ENCODE measurements at regions not wholly inside any gene's neighbourhood (a gene's known extent, or its start where the extent isn't known, plus 50 kb on each side); places are given as distances from the start of the nearest gene placed in this dataset.
"Not testable (repeated sequence)": the region's sequence is repeated elsewhere in the genome, so short reads cannot be mapped to it uniquely, and the experiment has no call there.

DNA sequence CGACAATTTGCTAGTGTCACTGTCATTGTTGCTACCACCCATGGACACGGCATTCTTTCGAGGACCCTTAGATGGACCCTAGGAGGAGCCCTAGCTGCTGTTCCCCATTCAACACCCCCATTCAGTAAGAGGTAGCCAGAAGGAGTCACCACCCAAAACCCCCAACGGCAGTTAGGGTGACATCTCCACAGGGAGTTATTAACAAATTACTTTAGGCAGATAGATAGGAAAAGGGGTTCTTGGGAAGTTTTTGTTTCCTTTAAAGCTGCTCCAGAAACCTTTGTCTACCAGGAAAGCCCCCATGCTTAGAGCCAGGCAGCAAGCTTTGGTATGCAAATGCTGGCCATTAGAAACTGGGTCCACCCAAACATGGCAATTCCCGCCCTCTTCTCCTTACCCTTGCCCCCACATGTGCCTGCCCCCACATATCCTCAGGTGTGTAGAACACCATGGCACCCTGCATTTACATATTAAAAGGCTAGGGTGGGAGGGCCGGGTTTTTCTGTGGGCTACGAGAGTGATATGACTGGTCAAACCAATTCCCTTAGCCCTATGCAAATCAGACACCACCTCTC lies 190.9 kb downstream of the SLITRK6 start:
- DNase-seq (ENCODE audit: low read depth, low spot score): no peak

DNA sequence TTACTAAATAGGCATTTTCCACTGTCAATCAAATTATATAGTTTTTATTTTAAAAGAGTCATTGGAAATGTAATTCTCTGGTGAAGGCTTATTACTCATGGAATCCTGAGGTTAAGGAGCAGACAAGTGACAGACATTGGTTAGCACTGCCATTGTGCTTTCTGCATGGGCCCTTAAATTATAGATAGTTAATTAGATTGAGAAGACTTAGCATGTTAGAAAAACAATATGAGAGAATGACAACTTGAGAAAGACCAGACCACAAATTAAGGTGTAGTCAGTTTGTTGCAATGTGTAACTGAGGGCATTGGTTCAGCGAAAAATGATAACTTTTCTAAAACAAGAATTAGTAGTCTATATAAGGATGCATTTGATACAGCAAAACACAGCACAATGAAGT lies 195.5 kb downstream of the SLITRK6 start:
- DNase-seq (ENCODE audit: low read depth, low spot score): no peak

GRCh38 chr13:85601526-85601925 lies 197.7 kb downstream of the SLITRK6 start:
- DNase-seq (ENCODE audit: low read depth, low spot score): no peak

GRCh38 chr13:85597790-85598500 lies 201.3 kb downstream of the SLITRK6 start:
- no peak for DNase-seq (ENCODE audit: low read depth, low spot score)

DNA sequence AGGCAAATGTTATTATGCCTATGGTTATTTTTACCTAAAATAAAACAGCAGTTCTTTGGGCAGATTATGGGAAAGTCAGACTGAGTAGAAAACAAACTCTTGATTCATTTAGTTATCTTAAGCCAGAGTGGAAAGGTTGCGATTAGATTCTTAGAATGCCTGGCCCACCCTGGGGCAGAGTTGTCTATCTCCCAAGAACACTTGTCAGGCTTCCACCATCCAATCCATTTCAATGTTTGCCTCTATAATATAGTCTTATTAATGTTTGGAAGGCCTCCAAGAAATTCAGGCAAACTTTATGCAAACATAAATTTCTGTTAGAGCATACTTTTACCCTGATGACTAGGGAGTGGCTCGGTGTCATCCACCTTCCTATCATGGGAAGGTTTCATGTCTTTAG lies 207.0 kb downstream of the SLITRK6 start:
- no peak for DNase-seq (ENCODE audit: low read depth, low spot score)

DNA sequence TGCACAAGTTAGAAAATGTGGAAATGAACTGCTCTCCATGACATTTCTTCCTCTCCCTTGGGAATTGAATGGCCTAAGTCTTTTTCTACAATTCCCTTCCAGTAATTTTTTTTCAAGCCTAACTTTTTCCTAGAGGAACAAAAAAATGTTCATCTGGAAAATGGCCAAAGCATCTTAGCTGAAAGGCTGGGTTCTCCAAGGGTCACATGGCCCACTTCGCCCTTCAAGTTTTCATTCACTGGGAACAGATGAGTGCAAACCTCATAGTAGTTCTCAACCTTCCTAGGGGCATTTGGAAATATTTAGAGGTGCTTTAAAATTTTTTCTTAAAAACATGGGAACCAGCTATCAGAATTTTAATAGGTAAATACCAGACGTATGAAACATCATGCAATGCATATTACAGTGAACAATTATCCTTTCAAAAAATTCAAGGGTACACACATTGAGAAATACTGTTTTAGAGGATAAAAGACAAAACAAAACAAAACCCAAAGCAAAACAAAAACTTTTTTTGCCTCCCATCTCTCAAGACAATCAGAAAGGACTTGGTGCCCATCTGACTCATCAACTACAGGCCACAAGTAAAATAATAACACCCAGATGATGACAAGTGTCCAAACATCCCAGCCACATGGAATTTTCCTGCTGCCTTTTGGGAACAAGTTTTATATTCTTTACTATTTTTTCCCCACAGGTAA lies 208.8 kb downstream of the SLITRK6 start:
- no peak for DNase-seq (ENCODE audit: low read depth, low spot score)

DNA sequence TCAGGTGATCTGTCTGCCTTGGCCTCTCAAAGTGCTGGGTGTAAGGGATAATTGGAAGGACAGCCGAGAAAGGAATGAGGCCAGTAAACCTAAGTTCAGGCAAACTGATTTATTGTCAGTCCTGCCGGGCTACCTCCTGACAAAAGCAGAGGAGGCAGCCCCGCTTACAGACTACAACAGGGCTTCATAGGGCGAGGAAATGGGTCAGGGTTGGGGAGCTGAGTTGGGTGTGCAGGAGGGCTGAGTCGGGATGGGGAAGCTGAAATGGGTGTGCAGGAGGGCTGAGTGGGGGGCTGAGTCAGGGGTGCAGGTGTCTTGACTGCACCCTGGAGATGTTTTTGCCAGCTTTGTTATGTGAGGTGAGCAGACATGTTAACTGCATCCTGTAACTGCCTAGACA lies 210.2 kb downstream of the SLITRK6 start:
- no peak for DNase-seq (ENCODE audit: low read depth, low spot score)

- DNase-seq (ENCODE audit: low read depth, low spot score): no peak
Measured at GRCh38 chr13:85588359-85588758, 210.9 kb downstream of the SLITRK6 start.

DNA sequence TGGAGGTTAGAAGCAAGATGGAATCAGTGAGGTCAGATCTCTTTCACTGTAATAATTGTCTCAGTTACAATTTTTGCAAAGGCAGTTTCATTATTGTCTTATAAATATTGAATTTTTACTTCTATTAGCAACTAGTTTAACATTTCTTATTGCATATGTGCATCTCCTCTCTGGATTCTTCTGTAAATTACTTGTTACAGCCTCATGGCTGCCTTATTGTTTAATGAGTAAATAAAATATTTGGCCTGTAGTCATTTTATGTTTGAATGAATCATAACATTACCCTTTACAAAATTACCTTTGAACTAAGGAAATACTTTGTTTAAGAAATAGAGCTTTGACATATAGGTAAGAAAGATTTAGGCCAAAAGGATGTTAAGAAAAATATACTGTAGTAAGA lies 212.4 kb downstream of the SLITRK6 start:
- no peak for DNase-seq (ENCODE audit: low read depth, low spot score)

GRCh38 chr13:85586422-85586831 lies 212.8 kb downstream of the SLITRK6 start:
- DNase-seq (ENCODE audit: low read depth, low spot score): no peak

DNA sequence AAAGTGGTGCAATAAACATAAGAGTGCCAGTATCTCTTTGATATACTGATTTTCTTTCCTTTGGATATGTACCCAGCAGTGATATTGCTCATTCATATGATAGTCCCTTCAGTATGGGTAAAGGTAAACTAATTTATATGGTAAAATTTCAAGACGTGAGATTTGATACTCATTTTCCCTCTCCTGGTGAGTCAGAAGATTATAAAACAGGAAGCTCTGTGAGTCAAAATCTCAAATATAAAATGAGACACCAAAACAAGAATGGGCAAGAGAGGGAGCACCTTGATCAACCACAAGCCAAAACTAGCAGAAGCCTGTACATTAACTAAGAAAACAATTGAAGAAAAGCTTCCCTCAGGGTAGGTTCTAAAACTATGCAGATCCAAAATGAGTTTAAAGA lies 216.3 kb downstream of the SLITRK6 start:
- no peak for DNase-seq (ENCODE audit: low read depth, low spot score)

DNA sequence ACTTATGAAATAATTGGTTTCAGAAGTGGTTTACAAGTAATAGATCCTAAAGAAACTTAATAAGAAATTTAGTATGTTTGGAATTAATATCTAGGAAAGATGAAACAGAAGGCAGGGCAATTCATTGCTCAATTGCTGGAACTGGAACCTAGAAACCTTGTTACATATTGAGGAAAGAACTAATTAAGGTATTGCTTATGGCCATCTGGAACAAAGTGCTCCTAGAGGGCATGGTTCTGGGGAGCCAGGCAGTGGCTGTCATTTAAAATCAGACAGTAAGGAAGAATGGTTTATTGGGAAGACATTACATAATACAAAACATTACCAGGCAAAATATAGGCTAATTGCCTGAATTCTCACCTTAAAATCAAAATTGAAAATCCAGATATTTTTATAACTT lies 224.1 kb downstream of the SLITRK6 start:
- DNase-seq (ENCODE audit: low read depth, low spot score): no peak

DNA sequence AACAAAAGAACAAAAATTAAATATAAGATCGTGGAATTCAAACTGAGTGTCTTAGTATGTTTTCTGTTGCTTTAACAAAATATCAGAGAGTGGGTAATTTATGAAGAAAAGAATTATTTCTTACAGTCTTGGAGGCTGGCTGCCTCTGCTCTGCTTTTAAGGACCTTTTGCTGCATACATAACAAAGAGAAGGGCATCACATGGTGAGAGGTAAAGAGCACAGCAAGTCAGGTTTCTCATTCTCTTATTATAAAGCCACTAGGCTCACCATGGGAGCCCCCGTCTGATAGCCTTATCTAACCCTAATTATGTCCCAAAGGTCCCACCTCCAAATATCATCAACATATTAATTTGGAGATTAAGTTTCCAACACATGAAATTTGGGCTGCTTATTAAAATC lies 231.3 kb downstream of the SLITRK6 start:
- no peak for DNase-seq (ENCODE audit: low read depth, low spot score)

- DNase-seq (ENCODE audit: low read depth, low spot score): no peak
Measured at GRCh38 chr13:85565652-85566051, 233.6 kb downstream of the SLITRK6 start.

- DNase-seq (ENCODE audit: low read depth, low spot score): no peak
Measured at GRCh38 chr13:85564598-85564997, 234.6 kb downstream of the SLITRK6 start.

- DNase-seq (ENCODE audit: low read depth, low spot score): no peak
Measured at GRCh38 chr13:85562282-85562681, 236.9 kb downstream of the SLITRK6 start.

- DNase-seq (ENCODE audit: low read depth, low spot score): no peak
Measured at GRCh38 chr13:85557691-85558467, 241.3 kb downstream of the SLITRK6 start.

DNA sequence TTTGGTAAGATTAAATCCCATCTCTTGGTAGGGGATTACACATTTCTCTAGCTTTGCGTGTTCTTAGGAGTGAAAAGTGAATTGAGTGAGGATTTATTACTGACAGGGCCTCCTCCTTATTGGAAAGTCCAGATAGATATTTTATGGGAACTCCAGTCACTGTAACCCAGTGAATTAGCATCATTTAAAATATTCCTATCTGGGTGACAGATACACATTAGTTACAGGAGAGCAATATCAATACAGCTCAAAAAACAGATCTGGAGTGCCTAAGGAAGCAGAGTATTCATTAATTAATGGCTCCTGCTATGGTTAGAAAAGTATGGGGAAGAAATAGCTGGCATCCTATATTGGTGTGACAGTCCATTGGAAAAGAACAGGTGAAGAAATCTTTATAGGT lies 248.2 kb downstream of the SLITRK6 start:
- no peak for DNase-seq (ENCODE audit: low read depth, low spot score)

DNA sequence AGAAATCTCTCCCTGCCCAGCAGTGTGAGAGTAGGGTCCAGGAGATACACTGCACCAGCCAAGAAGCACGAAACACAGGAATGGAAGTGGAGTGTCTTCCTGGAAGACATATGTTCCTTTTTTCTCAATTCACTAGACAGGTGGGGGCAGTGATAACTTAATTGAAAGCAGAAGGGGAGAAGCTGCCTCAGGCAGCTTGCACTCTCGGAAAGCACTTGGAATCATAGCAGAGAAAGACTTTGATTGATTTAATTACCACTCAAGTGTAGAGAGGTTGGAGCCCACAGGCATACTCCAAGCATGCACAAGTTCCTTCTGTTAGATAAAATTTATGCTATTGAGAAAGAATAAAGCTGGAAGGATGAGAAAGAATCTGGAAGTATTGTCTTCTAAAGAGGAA lies 249.4 kb downstream of the SLITRK6 start:
- no peak for DNase-seq (ENCODE audit: low read depth, low spot score)

GRCh38 chr13:85548845-85549244 lies 250.4 kb downstream of the SLITRK6 start:
- DNase-seq (ENCODE audit: low read depth, low spot score): not testable (repeated sequence)

DNA sequence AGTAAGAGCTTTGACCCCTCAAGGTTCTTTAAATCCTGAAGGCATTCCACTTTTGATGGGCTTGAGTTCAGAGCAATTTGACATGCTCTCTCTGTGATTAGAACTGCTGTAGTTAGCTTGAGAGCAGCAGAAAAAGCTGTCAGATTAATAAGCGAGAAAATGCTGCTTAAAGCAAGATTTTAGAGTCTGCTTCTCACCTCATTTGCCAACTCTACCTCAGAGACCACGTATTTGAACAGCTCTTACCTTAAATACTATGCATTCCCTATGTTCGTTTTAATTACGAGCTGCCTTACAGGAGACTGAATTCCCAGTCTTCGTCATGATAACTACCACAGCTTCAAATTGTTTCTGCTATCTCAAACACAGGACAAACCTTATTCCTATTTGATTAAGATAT lies 253.4 kb downstream of the SLITRK6 start:
- DNase-seq (ENCODE audit: low read depth, low spot score): no peak

DNA sequence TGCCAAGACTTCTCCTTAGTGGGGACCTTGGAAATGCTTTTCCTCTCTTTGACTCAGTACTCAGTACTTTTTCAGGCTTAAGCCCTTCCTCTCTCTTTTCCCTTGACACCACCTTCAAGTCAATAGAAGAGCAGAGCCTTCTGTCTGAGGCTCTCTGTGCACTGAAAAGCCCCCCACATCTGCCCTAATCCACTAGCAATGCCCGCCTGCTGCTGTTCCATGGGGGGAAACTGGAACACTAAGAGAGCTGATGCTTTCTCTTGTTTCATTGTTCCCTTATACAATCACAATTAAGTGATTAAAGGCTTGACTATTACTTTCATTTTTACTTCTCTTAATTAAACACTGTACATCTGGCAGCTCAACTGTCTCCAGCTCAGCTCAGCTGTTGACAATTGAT lies 254.5 kb downstream of the SLITRK6 start:
- no peak for DNase-seq (ENCODE audit: low read depth, low spot score)
